IMR-90 (cell line): ENCODE measurements at regions not wholly inside any gene's neighbourhood (a gene's known extent, or its start where the extent isn't known, plus 50 kb on each side); places are given as distances from the start of the nearest gene placed in this dataset.

ENCODE experiments used
- ATAC-seq: fragments of 200-7000 bp; cut with Tn5 transposase; 2 replicates; pipeline ENCODE4 v1.9.1; 2020; ENCODE audit warnings: low read depth, mild to moderate bottlenecking, moderate library complexity
- BruUV-seq: library from RNA; stranded (reverse); fragments of 400-500 nt; replicated peaks from 2 replicates; lab custom pipeline; 2021; lab: Mats Ljungman, UMichigan
- CTCF ChIA-PET: fragments of 300-600 bp; formaldehyde crosslinking; extraction: SDS; loops from one replicate; lab custom pipeline; 2021; ENCODE audit warnings: antibody characterized with exemption; lab: Yijun Ruan, JAX
- POLR2A ChIA-PET: fragments of 300-600 bp; sonication (Branson Sonifier 250); formaldehyde crosslinking; loops from one replicate; lab custom pipeline; 2022; ENCODE audit warnings: antibody characterized with exemption; ENCODE audit not compliant: unreplicated experiment; lab: Charles Lee
- DNase-seq: peaks from one replicate; pipeline ENCODE4 v3.0.0; 2013
- H2AFZ ChIP-seq: replicated peaks from 2 replicates; pipeline ENCODE3; 2013; ENCODE audit warnings: low read length, mild to moderate bottlenecking; ENCODE audit not compliant: poor library complexity
- H2AK5ac ChIP-seq: 2 replicates; pipeline ENCODE4 v1.6.1; 2013; ENCODE audit warnings: low read depth, low read length, inconsistent platforms
- H2AK9ac ChIP-seq: replicated peaks from 2 replicates; pipeline ENCODE3; 2013; ENCODE audit warnings: mild to moderate bottlenecking, low read depth, low read length, moderate library complexity; ENCODE audit not compliant: poor library complexity
- H2BK120ac ChIP-seq: 2 replicates; pipeline ENCODE4 v1.6.1; 2013; ENCODE audit warnings: low read depth, low read length, inconsistent platforms
- H2BK15ac ChIP-seq: 3 replicates; pipeline ENCODE4 v1.6.1; 2013; ENCODE audit warnings: low read depth, low read length, inconsistent platforms
- H2BK20ac ChIP-seq: 2 replicates; pipeline ENCODE4 v1.6.1; 2013; ENCODE audit warnings: low read depth, mild to moderate bottlenecking, inconsistent platforms, low read length, moderate library complexity
- H2BK5ac ChIP-seq: 2 replicates; pipeline ENCODE4 v1.6.1; 2013; ENCODE audit warnings: mild to moderate bottlenecking, low read depth, low read length, inconsistent platforms; ENCODE audit not compliant: poor library complexity, severe bottlenecking
- H3K14ac ChIP-seq: replicated peaks from 2 replicates; pipeline ENCODE4 v1.6.1; 2013; ENCODE audit warnings: low read depth, low read length, inconsistent platforms
- H3K18ac ChIP-seq: 2 replicates; pipeline ENCODE4 v1.6.1; 2013; ENCODE audit warnings: low read depth, low read length, control low read depth
- H3K23ac ChIP-seq: 2 replicates; pipeline ENCODE4 v1.6.1; 2013; ENCODE audit warnings: low read depth, low read length, inconsistent platforms
- H3K27ac ChIP-seq: 2 replicates; pipeline ENCODE4 v1.5.1; 2013; ENCODE audit warnings: mild to moderate bottlenecking, control low read depth, low read length; ENCODE audit not compliant: insufficient read depth
- H3K27me3 ChIP-seq: 2 replicates; pipeline ENCODE4 v1.6.1; 2013; ENCODE audit warnings: low read length; ENCODE audit not compliant: control insufficient read depth, insufficient read depth
- H3K36me3 ChIP-seq: 2 replicates; pipeline ENCODE4 v1.6.1; 2013; ENCODE audit warnings: low read length, mixed read lengths; ENCODE audit not compliant: control insufficient read depth, insufficient read depth
- H3K4ac ChIP-seq: 2 replicates; pipeline ENCODE4 v1.6.1; 2013; ENCODE audit warnings: low read depth, low read length, inconsistent platforms
- H3K4me1 ChIP-seq: 2 replicates; pipeline ENCODE4 v1.6.1; 2013; ENCODE audit warnings: low read length, mixed read lengths; ENCODE audit not compliant: control insufficient read depth, insufficient read depth
- H3K4me2 ChIP-seq: 2 replicates; pipeline ENCODE4 v1.6.1; 2013; ENCODE audit warnings: low read depth, mild to moderate bottlenecking, control low read depth, low read length, moderate library complexity
- H3K4me3 ChIP-seq: 2 replicates; pipeline ENCODE4 v1.5.1; 2013; ENCODE audit warnings: low read depth, mild to moderate bottlenecking, control low read depth, low read length, moderate library complexity; ENCODE audit not compliant: insufficient read depth
- H3K56ac ChIP-seq: 2 replicates; pipeline ENCODE4 v1.6.1; 2013; ENCODE audit warnings: low read length, inconsistent platforms; ENCODE audit not compliant: insufficient read depth; ENCODE audit errors: extremely low read depth
- H3K79me1 ChIP-seq, 2 experiments: 2 replicates each; pipeline ENCODE4 v1.6.1; 2013; ENCODE audit warnings: low read length in 2 of 2, inconsistent platforms in 1 of 2, low read depth in 1 of 2
- H3K9ac ChIP-seq: 2 replicates; pipeline ENCODE4 v1.6.1; 2013; ENCODE audit warnings: low read depth, low read length, control low read depth
- H3K9me1 ChIP-seq: 2 replicates; pipeline ENCODE4 v1.6.1; 2013; ENCODE audit warnings: low read length, inconsistent platforms; ENCODE audit not compliant: insufficient read depth
- H3K9me3 ChIP-seq: 2 replicates; pipeline ENCODE4 v1.6.1; 2013; ENCODE audit warnings: low read length; ENCODE audit not compliant: control insufficient read depth, insufficient read depth
- H4K20me1 ChIP-seq: 2 replicates; pipeline ENCODE4 v1.6.1; 2013; ENCODE audit warnings: low read length, inconsistent platforms; ENCODE audit not compliant: insufficient read depth
- H4K5ac ChIP-seq: 2 replicates; pipeline ENCODE4 v1.6.1; 2013; ENCODE audit warnings: mild to moderate bottlenecking, low read depth, low read length, control low read depth
- H4K8ac ChIP-seq, 2 experiments: 2 replicates each; pipeline ENCODE4 v1.6.1; 2013; ENCODE audit warnings: low read depth in 2 of 2, low read length in 2 of 2, control low read depth in 1 of 2, inconsistent platforms in 1 of 2
- H4K91ac ChIP-seq: 2 replicates; pipeline ENCODE4 v1.6.1; 2013; ENCODE audit warnings: low read depth, low read length, inconsistent platforms; ENCODE audit not compliant: insufficient read depth
- CEBPB ChIP-seq: IDR thresholded peaks from 2 replicates; pipeline ENCODE4 v1.6.1; 2012; ENCODE audit warnings: low read depth, low read length, improper control_type of control experiment
- WGBS, 2 experiments: methylation state at CpG; one replicate each; pipeline versions ENCODE4 v1.1.5 to v1.1.7; 2013; ENCODE audit warnings: missing lambda C conversion rate in 2 of 2; ENCODE audit not compliant: insufficient read length in 1 of 2; ENCODE audit errors: extremely low coverage in 2 of 2; 5-methylcytosine and 5-hydroxymethylcytosine counted together
- dilution Hi-C: fragments of 300-500 bp; cut with HindIII; formaldehyde crosslinking; loops from one replicate; pipeline ENCODE4 v1.14.3; 2018; ENCODE audit warnings: low sequenced_read_pairs; ENCODE audit not compliant: unreplicated experiment
- in situ Hi-C: fragments of 300-500 bp; cut with MboI; formaldehyde crosslinking; loops from 3 replicates; pipeline ENCODE4 v1.14.3; 2019; ENCODE audit warnings: low sequenced_read_pairs, inconsistent platforms, mixed read lengths
- intact Hi-C: fragments of 100-400 bp; cut with micrococcal nuclease; formaldehyde crosslinking; loops from 2 replicates; pipeline ENCODE4 v1.10.0; 2022

DNA sequence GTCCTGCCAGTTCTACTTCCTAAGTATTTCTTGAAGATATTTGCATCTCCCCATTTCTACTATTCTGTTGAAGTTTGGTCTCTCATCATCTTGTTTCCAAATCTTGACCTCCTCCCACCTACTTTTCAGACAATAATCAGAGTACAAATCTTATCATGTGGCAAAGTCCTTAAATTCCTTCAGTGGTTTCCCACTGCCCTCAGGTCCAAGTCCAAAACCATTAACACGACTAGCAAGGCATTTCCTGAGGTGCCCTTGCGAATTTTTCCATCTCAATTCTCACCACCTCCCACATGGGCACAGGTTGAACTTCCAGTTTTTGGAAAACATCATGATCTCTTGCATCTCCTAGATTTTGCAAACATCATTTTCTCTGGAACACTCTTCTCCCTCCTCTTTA is 97.2 kb upstream of the CDK1 start:
- Histone ChIP-seq H3K4me3 (no peak overlapping the region), H3K4me1 (no peaks in the 10 kb centered on the region), H3K4ac (no peak overlapping the region), H4K20me1 (no peaks in the 10 kb centered on the region), H2BK5ac (no peak overlapping the region), H2AK9ac (no peak overlapping the region), H2BK120ac (no peak overlapping the region), H3K56ac (no peak overlapping the region), H3K18ac (no peak overlapping the region), H4K91ac (no peak overlapping the region), H3K9ac (no peak overlapping the region), H3K14ac (no peak overlapping the region), H4K5ac (no peak overlapping the region), H2AFZ (no peak overlapping the region), H3K79me1 (no peaks in the 10 kb centered on the region), H3K36me3 (no peaks in the 10 kb centered on the region), H2AK5ac (no peak overlapping the region), H3K9me3 (no peaks in the 10 kb centered on the region), H3K4me2 (no peak overlapping the region), H3K27me3 (peaks cover 7% of the 10 kb centered on the region), H2BK20ac (no peak overlapping the region), H3K23ac (no peak overlapping the region), H2BK15ac (no peak overlapping the region), H3K9me1 (no peaks in the 10 kb centered on the region), H3K27ac (no peak overlapping the region), H4K8ac (no peak overlapping the region)
- 25% methylated on average over 2 of the region's 2 CpGs; no CpG with 5 or more reads in 1 of the 2 experiments for whole genome bisulfite sequencing, 2 experiments
- dilution Hi-C loops (no loop called here), intact Hi-C loops (no loop called here), in situ Hi-C loops (no loop called here)
- DNase-seq (no peak), ATAC-seq (no peak)
- ChIA-PET POLR2A (no interaction called here), CTCF (no interaction called here)
- no TSS peak for BruUV-seq
- TF ChIP-seq CEBPB = no peak
